CD8-positive, alpha-beta memory T cell (primary cell): ENCODE measurements at regions not wholly inside any gene's neighbourhood (a gene's known extent, or its start where the extent isn't known, plus 50 kb on each side); places are given as distances from the start of the nearest gene placed in this dataset.

ENCODE experiments used
- CTCF ChIA-PET: fragments of 350-600 bp; sonication (Branson Sonifier 250); formaldehyde crosslinking; loops from one replicate; lab custom pipeline; 2021; ENCODE audit warnings: antibody characterized with exemption; lab: Charles Lee
- POLR2A ChIA-PET: fragments of 350-600 bp; sonication (Branson Sonifier 250); formaldehyde crosslinking; loops from one replicate; lab custom pipeline; 2021; ENCODE audit warnings: antibody characterized with exemption; lab: Charles Lee
- DNase-seq, 5 donors: peaks; one replicate each; pipeline versions ENCODE4 v3.0.0 to v3.0.0-alpha.2; 2020 to 2022; ENCODE audit warnings: mixed read lengths in 1 of 5
- H3K27ac ChIP-seq: one replicate; pipeline ENCODE4 v1.7.0; 2013; ENCODE audit warnings: low read depth, mild to moderate bottlenecking, low read length, moderate library complexity
- H3K27me3 ChIP-seq: 2 replicates; pipeline ENCODE4 v1.7.0; 2013; ENCODE audit warnings: low read length, mild to moderate bottlenecking; ENCODE audit not compliant: insufficient read depth, poor library complexity, severe bottlenecking
- H3K36me3 ChIP-seq: 2 replicates; pipeline ENCODE4 v1.7.0; 2013; ENCODE audit warnings: mild to moderate bottlenecking, low read length, moderate library complexity; ENCODE audit not compliant: insufficient read depth
- H3K4me1 ChIP-seq: 2 replicates; pipeline ENCODE4 v1.7.0; 2013; ENCODE audit warnings: mild to moderate bottlenecking, low read length, moderate library complexity; ENCODE audit not compliant: insufficient read depth
- H3K4me3 ChIP-seq: 2 replicates; pipeline ENCODE4 v1.7.0; 2013; ENCODE audit warnings: mild to moderate bottlenecking, low read length
- H3K9me3 ChIP-seq: 2 replicates; pipeline ENCODE4 v1.7.0; 2013; ENCODE audit warnings: mild to moderate bottlenecking, low read length
- H3K27ac Mint-ChIP-seq, 8 donors: one replicate each; pipeline ENCODE4 v1.8.0; 2020 to 2021; ENCODE audit warnings: mixed read lengths in 8 of 8, mild to moderate bottlenecking in 6 of 8, inconsistent platforms in 3 of 8, moderate library complexity in 3 of 8
- H3K27me3 Mint-ChIP-seq, 2 donors: one replicate each; pipeline ENCODE4 v1.8.0; 2020 to 2021; ENCODE audit warnings: mixed read lengths in 2 of 2, mild to moderate bottlenecking in 1 of 2, moderate library complexity in 1 of 2
- H3K36me3 Mint-ChIP-seq, 3 donors: one replicate each; pipeline ENCODE4 v1.8.0; 2020 to 2021; ENCODE audit warnings: mixed read lengths in 3 of 3, inconsistent platforms in 1 of 3, mild to moderate bottlenecking in 1 of 3
- H3K4me1 Mint-ChIP-seq, 3 donors: one replicate each; pipeline ENCODE4 v1.8.0; 2020 to 2021; ENCODE audit warnings: mixed read lengths in 3 of 3, inconsistent platforms in 1 of 3, mild to moderate bottlenecking in 1 of 3
- H3K4me3 Mint-ChIP-seq, 7 donors: one replicate each; pipeline ENCODE4 v1.8.0; 2020 to 2021; ENCODE audit warnings: mixed read lengths in 7 of 7, mild to moderate bottlenecking in 6 of 7, moderate library complexity in 4 of 7, inconsistent platforms in 2 of 7
- H3K9me3 Mint-ChIP-seq, 5 donors: one replicate each; pipeline ENCODE4 v1.8.0; 2020 to 2022; ENCODE audit warnings: mixed read lengths in 5 of 5, mild to moderate bottlenecking in 3 of 5, moderate library complexity in 2 of 5, inconsistent platforms in 1 of 5

DNA sequence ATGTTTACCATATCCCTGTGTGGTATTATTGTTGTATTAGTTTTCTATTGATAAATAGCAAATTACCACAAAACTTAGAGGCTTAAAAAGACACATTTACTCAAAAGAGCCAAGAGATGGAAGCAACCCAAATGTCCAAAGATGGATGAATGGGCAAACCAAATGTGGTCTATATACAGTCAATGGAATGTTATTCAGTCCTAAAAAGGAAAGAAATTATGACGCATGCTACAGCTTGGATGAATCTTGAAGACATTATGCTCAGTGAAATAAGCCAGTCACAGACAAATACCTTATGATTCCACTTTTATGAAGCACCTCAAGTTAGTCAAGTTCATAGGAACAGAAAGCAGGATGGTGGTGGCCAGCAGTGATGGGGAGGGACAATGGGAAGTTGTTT lies 144.7 kb downstream of the QDPR start:
- Histone ChIP-seq H3K36me3 (no peaks in the 10 kb centered on the region), H3K27ac (no peak overlapping the region), H3K4me3 (no peak overlapping the region), H3K4me1 (no peaks in the 10 kb centered on the region), H3K27me3 (no peaks in the 10 kb centered on the region), H3K9me3 (no peaks in the 10 kb centered on the region)
- no peaks in the 10 kb centered on the region for H3K9me3 Mint-ChIP-seq
- H3K4me3 Mint-ChIP-seq, result no peak overlapping the region
- H3K27ac Mint-ChIP-seq, result peak overlapping the region in 1 of 8 donors; percentile 4
- H3K36me3 Mint-ChIP-seq, result no peaks in the 10 kb centered on the region
- ChIA-PET POLR2A (no interaction called here), CTCF (no interaction called here)
- peaks cover 11 to 14% of the 10 kb centered on the region in 2 donors for H3K27me3 Mint-ChIP-seq
- peaks cover 0 to 8% (median 4%) of the 10 kb centered on the region in 3 donors for H3K4me1 Mint-ChIP-seq
- DNase-seq, result no peak

GRCh38 chr4:17366496-17366895 lies 145.4 kb downstream of the QDPR start:
- Mint-ChIP-seq H3K4me1 (peaks cover 0 to 11% (median 5%) of the 10 kb centered on the region in 3 donors), H3K36me3 (no peaks in the 10 kb centered on the region), H3K27ac (no peak overlapping the region), H3K9me3 (no peaks in the 10 kb centered on the region), H3K27me3 (peaks cover 13 to 21% of the 10 kb centered on the region in 2 donors), H3K4me3 (no peak overlapping the region)
- POLR2A ChIA-PET, result no interaction called here
- no peak for DNase-seq
- Histone ChIP-seq H3K4me1 (no peaks in the 10 kb centered on the region), H3K27ac (no peak overlapping the region), H3K36me3 (no peaks in the 10 kb centered on the region), H3K9me3 (no peaks in the 10 kb centered on the region), H3K27me3 (no peaks in the 10 kb centered on the region), H3K4me3 (no peak overlapping the region)
- CTCF ChIA-PET, result no interaction called here

DNA sequence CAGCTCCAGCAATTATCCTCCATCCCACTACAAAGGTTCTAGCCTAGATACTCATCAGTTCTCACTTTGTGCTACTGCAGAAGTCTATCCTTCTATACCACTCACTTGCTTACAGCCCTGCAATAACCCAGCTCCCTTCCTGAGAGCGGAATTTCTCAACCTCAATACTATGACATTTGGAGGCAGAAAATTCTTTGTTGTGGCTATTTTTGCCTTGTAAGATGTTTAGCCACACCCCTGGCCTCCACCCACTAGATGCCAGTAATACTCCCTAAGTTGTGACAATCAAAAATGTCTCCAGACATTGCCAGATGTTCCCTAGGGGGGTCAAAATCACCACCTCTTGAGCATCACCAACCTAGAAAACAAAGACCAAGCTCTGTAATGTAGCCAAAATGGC lies 149.5 kb downstream of the QDPR start:
- Histone ChIP-seq H3K27me3 (no peaks in the 10 kb centered on the region), H3K27ac (no peak overlapping the region), H3K4me3 (no peak overlapping the region), H3K9me3 (no peaks in the 10 kb centered on the region), H3K4me1 (no peaks in the 10 kb centered on the region), H3K36me3 (no peaks in the 10 kb centered on the region)
- CTCF ChIA-PET, result no interaction called here
- H3K36me3 Mint-ChIP-seq, result no peaks in the 10 kb centered on the region
- DNase-seq, result no peak
- no peak overlapping the region for H3K4me3 Mint-ChIP-seq
- H3K9me3 Mint-ChIP-seq, result no peaks in the 10 kb centered on the region
- POLR2A ChIA-PET, result no interaction called here
- peak overlapping the region in 1 of 8 donors; percentile 1 for H3K27ac Mint-ChIP-seq
- H3K4me1 Mint-ChIP-seq, result peaks cover 0 to 11% (median 5%) of the 10 kb centered on the region in 3 donors
- peaks cover 13 to 28% of the 10 kb centered on the region in 2 donors for H3K27me3 Mint-ChIP-seq

- Histone ChIP-seq H3K27ac (no peak overlapping the region), H3K4me1 (no peaks in the 10 kb centered on the region), H3K4me3 (no peak overlapping the region), H3K27me3 (no peaks in the 10 kb centered on the region), H3K36me3 (no peaks in the 10 kb centered on the region), H3K9me3 (no peaks in the 10 kb centered on the region)
- Mint-ChIP-seq H3K36me3 (no peaks in the 10 kb centered on the region), H3K9me3 (peaks cover 0 to 2% (median 0%) of the 10 kb centered on the region in 5 donors), H3K4me3 (no peak overlapping the region), H3K27me3 (peaks cover 10 to 27% of the 10 kb centered on the region in 2 donors), H3K27ac (no peak overlapping the region), H3K4me1 (peaks cover 0 to 11% (median 5%) of the 10 kb centered on the region in 3 donors)
- ChIA-PET CTCF (no interaction called here), POLR2A (interaction anchor here (0.7 kb wide), 1 partner anchor 74 kb away, joined by 3 read pairs; no protein-coding TSS in a partner anchor)
- no peak for DNase-seq
Observed at GRCh38 chr4:17358241-17358640, 153.6 kb downstream of the QDPR start.

DNA sequence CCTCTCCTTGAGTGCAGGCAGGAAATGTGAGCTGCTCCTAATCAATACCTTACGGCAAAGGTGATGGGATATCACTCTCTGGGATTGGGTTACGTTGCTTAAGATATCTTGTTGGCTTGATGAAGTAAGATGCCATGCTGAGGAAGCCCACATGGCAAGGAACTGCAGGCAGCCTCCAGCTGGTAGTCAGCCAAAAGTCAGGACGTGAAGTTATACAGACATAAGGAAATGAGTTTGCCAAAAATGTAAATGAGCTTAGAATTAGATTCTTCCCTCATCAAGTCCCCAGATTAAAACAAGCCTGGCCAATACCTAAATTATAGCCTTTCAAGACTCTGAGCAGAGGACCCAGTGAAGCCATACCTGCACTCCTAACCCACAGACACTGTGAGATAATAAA lies 155.0 kb downstream of the QDPR start:
- Histone ChIP-seq H3K9me3 (no peaks in the 10 kb centered on the region), H3K4me3 (no peak overlapping the region), H3K27ac (no peak overlapping the region), H3K4me1 (no peaks in the 10 kb centered on the region), H3K27me3 (no peaks in the 10 kb centered on the region), H3K36me3 (no peaks in the 10 kb centered on the region)
- ChIA-PET CTCF (no interaction called here), POLR2A (no interaction called here)
- DNase-seq, result no peak
- H3K9me3 Mint-ChIP-seq, result peaks cover 0 to 2% (median 0%) of the 10 kb centered on the region in 5 donors
- no peaks in the 10 kb centered on the region for H3K36me3 Mint-ChIP-seq
- H3K27me3 Mint-ChIP-seq, result peaks cover 6 to 21% of the 10 kb centered on the region in 2 donors
- H3K27ac Mint-ChIP-seq, result no peak overlapping the region
- H3K4me1 Mint-ChIP-seq, result peaks cover 0 to under 1% (median 0%) of the 10 kb centered on the region in 3 donors
- no peak overlapping the region for H3K4me3 Mint-ChIP-seq

DNA sequence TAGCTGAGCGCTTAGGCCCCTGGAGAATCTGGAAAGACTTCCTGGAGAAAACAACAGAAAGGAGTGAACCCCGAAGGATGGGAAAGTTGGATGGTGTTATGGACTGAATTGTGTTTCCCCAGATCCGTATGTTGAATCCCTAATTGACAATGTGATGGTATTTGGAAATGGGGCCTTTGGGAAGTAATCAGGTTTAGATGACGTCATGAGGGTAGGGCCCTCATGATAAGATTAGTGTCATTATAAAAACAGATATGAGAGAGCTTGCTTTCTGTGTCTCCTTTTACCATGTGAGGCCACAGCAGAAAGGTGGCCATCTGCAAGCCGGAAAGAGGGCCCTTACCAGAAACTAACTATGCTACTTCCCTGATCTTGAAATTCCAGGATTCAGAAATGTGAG lies 159.5 kb downstream of the QDPR start:
- Histone ChIP-seq H3K36me3 (no peaks in the 10 kb centered on the region), H3K27ac (no peak overlapping the region), H3K9me3 (no peaks in the 10 kb centered on the region), H3K27me3 (no peaks in the 10 kb centered on the region), H3K4me1 (no peaks in the 10 kb centered on the region), H3K4me3 (no peak overlapping the region)
- no peaks in the 10 kb centered on the region for H3K4me1 Mint-ChIP-seq
- no peak for DNase-seq
- CTCF ChIA-PET, result no interaction called here
- POLR2A ChIA-PET, result no interaction called here
- no peak overlapping the region for H3K4me3 Mint-ChIP-seq
- H3K27ac Mint-ChIP-seq, result no peak overlapping the region
- H3K9me3 Mint-ChIP-seq, result peaks cover 0 to 2% (median 0%) of the 10 kb centered on the region in 5 donors
- H3K27me3 Mint-ChIP-seq, result peaks cover 7 to 10% of the 10 kb centered on the region in 2 donors
- no peaks in the 10 kb centered on the region for H3K36me3 Mint-ChIP-seq

DNA sequence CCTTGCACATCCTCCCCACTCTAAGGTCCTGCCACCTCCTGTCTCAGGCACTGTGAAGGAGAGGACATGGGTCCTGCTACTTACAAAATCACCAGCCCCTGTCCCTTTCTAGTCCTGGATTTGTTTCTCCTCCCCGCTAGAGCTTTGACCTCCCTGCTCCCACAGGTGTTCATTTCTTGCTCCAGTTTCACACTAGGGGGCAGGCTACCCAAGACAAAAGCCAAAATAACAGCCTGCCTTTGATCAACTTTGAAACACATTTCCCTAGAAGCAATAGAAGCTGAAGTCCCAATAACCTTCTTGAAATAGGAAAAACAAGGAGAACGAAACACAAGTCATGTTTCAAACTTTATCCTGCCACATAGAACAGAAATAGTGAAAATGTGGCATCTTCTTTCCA lies 164.4 kb downstream of the QDPR start:
- Mint-ChIP-seq H3K36me3 (no peaks in the 10 kb centered on the region), H3K9me3 (no peaks in the 10 kb centered on the region), H3K4me3 (no peak overlapping the region), H3K27ac (peak overlapping the region in 1 of 8 donors; percentile 65), H3K4me1 (no peaks in the 10 kb centered on the region), H3K27me3 (peaks cover 0 to 3% of the 10 kb centered on the region in 2 donors)
- no peaks in the 10 kb centered on the region for H3K27me3 ChIP-seq
- H3K9me3 ChIP-seq, result no peaks in the 10 kb centered on the region
- no peak overlapping the region for H3K4me3 ChIP-seq
- ChIA-PET CTCF (interaction anchor here (1.1 to 2.2 kb wide), 2 partner anchors 11 to 100 kb away, joined by 5 to 12 read pairs; no protein-coding TSS in a partner anchor), POLR2A (no interaction called here)
- H3K36me3 ChIP-seq, result no peaks in the 10 kb centered on the region
- no peak for DNase-seq
- H3K4me1 ChIP-seq, result no peaks in the 10 kb centered on the region
- no peak overlapping the region for H3K27ac ChIP-seq

GRCh38 chr4:17339376-17339775 lies 172.5 kb downstream of the QDPR start:
- Mint-ChIP-seq H3K9me3 (no peaks in the 10 kb centered on the region), H3K27me3 (peaks cover 0 to 4% of the 10 kb centered on the region in 2 donors), H3K27ac (peak overlapping the region in 1 of 8 donors; percentile 45), H3K36me3 (no peaks in the 10 kb centered on the region), H3K4me3 (no peak overlapping the region), H3K4me1 (peaks cover 23 to 28% (median 25%) of the 10 kb centered on the region in 3 donors)
- Histone ChIP-seq H3K36me3 (no peaks in the 10 kb centered on the region), H3K4me1 (peaks cover 20% of the 10 kb centered on the region), H3K9me3 (no peaks in the 10 kb centered on the region), H3K4me3 (no peak overlapping the region), H3K27me3 (no peaks in the 10 kb centered on the region), H3K27ac (no peak overlapping the region)
- no peak for DNase-seq
- CTCF ChIA-PET, result no interaction called here
- POLR2A ChIA-PET, result no interaction called here
